ENCODE measurements at regions not wholly inside any gene's neighbourhood (a gene's known extent, or its start where the extent isn't known, plus 50 kb on each side); places are given as distances from the start of the nearest gene placed in this dataset.
"Not testable (repeated sequence)": the region's sequence is repeated elsewhere in the genome, so short reads cannot be mapped to it uniquely, and the experiment has no call there.

- DNase-seq (no peak), ATAC-seq (ENCODE audit: low read depth) (no peak)
- no peaks in the 10 kb centered on the region for H3K4me1 Mint-ChIP-seq
- POLR2A ChIA-PET = no interaction called here
- no peak overlapping the region for H3K4me3 Mint-ChIP-seq
- no peaks in the 10 kb centered on the region for H3K9me3 Mint-ChIP-seq
- no peak overlapping the region for H3K27ac Mint-ChIP-seq
- no peaks in the 10 kb centered on the region for H3K27me3 Mint-ChIP-seq
- no peaks in the 10 kb centered on the region for H3K36me3 Mint-ChIP-seq
Measured at GRCh38 chr2:6163932-6164331, 471.7 kb downstream of the SOX11 start.

- no peaks in the 10 kb centered on the region for H3K36me3 Mint-ChIP-seq
- no peaks in the 10 kb centered on the region for H3K4me1 Mint-ChIP-seq
- no peaks in the 10 kb centered on the region for H3K9me3 Mint-ChIP-seq
- POLR2A ChIA-PET = no interaction called here
- DNase-seq (no peak), ATAC-seq (ENCODE audit: low read depth) (no peak)
- H3K27me3 Mint-ChIP-seq = no peaks in the 10 kb centered on the region
- no peak overlapping the region for H3K4me3 Mint-ChIP-seq
- H3K27ac Mint-ChIP-seq = no peak overlapping the region
Measured at GRCh38 chr2:6164986-6165747, 473.0 kb downstream of the SOX11 start.

- Mint-ChIP-seq H3K27me3 (no peaks in the 10 kb centered on the region), H3K27ac (no peak overlapping the region), H3K4me1 (no peaks in the 10 kb centered on the region), H3K36me3 (no peaks in the 10 kb centered on the region), H3K4me3 (no peak overlapping the region), H3K9me3 (no peaks in the 10 kb centered on the region)
- DNase-seq = no peak
- ATAC-seq (ENCODE audit: low read depth) = no peak
- POLR2A ChIA-PET = no interaction called here
Measured at GRCh38 chr2:6167592-6168138, 475.5 kb downstream of the SOX11 start.

- POLR2A ChIA-PET = no interaction called here
- no peak for DNase-seq
- Mint-ChIP-seq H3K4me3 (no peak overlapping the region), H3K4me1 (no peaks in the 10 kb centered on the region), H3K27me3 (no peaks in the 10 kb centered on the region), H3K27ac (no peak overlapping the region), H3K36me3 (no peaks in the 10 kb centered on the region), H3K9me3 (no peaks in the 10 kb centered on the region)
- no peak for ATAC-seq (ENCODE audit: low read depth)
Measured at GRCh38 chr2:6168485-6168884, 476.3 kb downstream of the SOX11 start.

- no peak for DNase-seq
- Mint-ChIP-seq H3K4me1 (no peaks in the 10 kb centered on the region), H3K4me3 (no peak overlapping the region), H3K27me3 (no peaks in the 10 kb centered on the region), H3K27ac (no peak overlapping the region), H3K36me3 (no peaks in the 10 kb centered on the region), H3K9me3 (no peaks in the 10 kb centered on the region)
- no peak for ATAC-seq (ENCODE audit: low read depth)
- POLR2A ChIA-PET = no interaction called here
Measured at GRCh38 chr2:6171294-6171693, 479.1 kb downstream of the SOX11 start.

GRCh38 chr2:6177811-6178210, 485.6 kb downstream of the SOX11 start:
- Mint-ChIP-seq H3K9me3 (peaks cover 2% of the 10 kb centered on the region), H3K27me3 (no peaks in the 10 kb centered on the region), H3K27ac (no peak overlapping the region), H3K4me3 (no peak overlapping the region), H3K36me3 (no peaks in the 10 kb centered on the region), H3K4me1 (no peaks in the 10 kb centered on the region)
- no peak for ATAC-seq (ENCODE audit: low read depth)
- DNase-seq = no peak
- POLR2A ChIA-PET = no interaction called here

- no peak for ATAC-seq (ENCODE audit: low read depth)
- no peak overlapping the region for H3K4me3 Mint-ChIP-seq
- no peaks in the 10 kb centered on the region for H3K4me1 Mint-ChIP-seq
- H3K27me3 Mint-ChIP-seq = no peaks in the 10 kb centered on the region
- no peak for DNase-seq
- no peak overlapping the region for H3K27ac Mint-ChIP-seq
- POLR2A ChIA-PET = no interaction called here
- no peaks in the 10 kb centered on the region for H3K36me3 Mint-ChIP-seq
- H3K9me3 Mint-ChIP-seq = peaks cover 2% of the 10 kb centered on the region
Measured at GRCh38 chr2:6181525-6181924, 489.3 kb downstream of the SOX11 start.

- Mint-ChIP-seq H3K27me3 (no peaks in the 10 kb centered on the region), H3K27ac (no peak overlapping the region), H3K36me3 (no peaks in the 10 kb centered on the region), H3K4me1 (no peaks in the 10 kb centered on the region), H3K4me3 (no peak overlapping the region), H3K9me3 (peaks cover 2% of the 10 kb centered on the region)
- POLR2A ChIA-PET = no interaction called here
- no peak for DNase-seq
- ATAC-seq (ENCODE audit: low read depth) = no peak
Measured at GRCh38 chr2:6181926-6182325, 489.7 kb downstream of the SOX11 start.

GRCh38 chr2:6183226-6183625, 491.0 kb downstream of the SOX11 start:
- H3K9me3 Mint-ChIP-seq = peaks cover 3% of the 10 kb centered on the region
- POLR2A ChIA-PET = no interaction called here
- ATAC-seq (ENCODE audit: low read depth) (no peak), DNase-seq (no peak)
- no peaks in the 10 kb centered on the region for H3K36me3 Mint-ChIP-seq
- H3K4me3 Mint-ChIP-seq = no peak overlapping the region
- H3K4me1 Mint-ChIP-seq = no peaks in the 10 kb centered on the region
- H3K27ac Mint-ChIP-seq = no peak overlapping the region
- H3K27me3 Mint-ChIP-seq = no peaks in the 10 kb centered on the region

- Mint-ChIP-seq H3K27me3 (no peaks in the 10 kb centered on the region), H3K27ac (no peak overlapping the region), H3K36me3 (no peaks in the 10 kb centered on the region), H3K4me1 (no peaks in the 10 kb centered on the region), H3K9me3 (peaks cover 3% of the 10 kb centered on the region), H3K4me3 (no peak overlapping the region)
- no peak for ATAC-seq (ENCODE audit: low read depth)
- POLR2A ChIA-PET = no interaction called here
- no peak for DNase-seq
Measured at GRCh38 chr2:6184532-6185292, 492.5 kb downstream of the SOX11 start.

- DNase-seq (no peak), ATAC-seq (ENCODE audit: low read depth) (no peak)
- Mint-ChIP-seq H3K36me3 (no peaks in the 10 kb centered on the region), H3K27ac (no peak overlapping the region), H3K4me1 (no peaks in the 10 kb centered on the region), H3K27me3 (no peaks in the 10 kb centered on the region), H3K4me3 (no peak overlapping the region), H3K9me3 (peaks cover 3% of the 10 kb centered on the region)
- POLR2A ChIA-PET = no interaction called here
Measured at GRCh38 chr2:6186332-6187151, 494.4 kb downstream of the SOX11 start.

- no peak for ATAC-seq (ENCODE audit: low read depth)
- H3K27ac Mint-ChIP-seq = no peak overlapping the region
- no peak overlapping the region for H3K4me3 Mint-ChIP-seq
- no peaks in the 10 kb centered on the region for H3K9me3 Mint-ChIP-seq
- no peaks in the 10 kb centered on the region for H3K27me3 Mint-ChIP-seq
- no peaks in the 10 kb centered on the region for H3K4me1 Mint-ChIP-seq
- no peaks in the 10 kb centered on the region for H3K36me3 Mint-ChIP-seq
- no peak for DNase-seq
- POLR2A ChIA-PET = no interaction called here
Measured at GRCh38 chr2:6196449-6196848, 504.3 kb downstream of the SOX11 start.

- H3K9me3 Mint-ChIP-seq; ATAC-seq (ENCODE audit: low read depth); POLR2A ChIA-PET; H3K36me3 Mint-ChIP-seq; H3K27me3 Mint-ChIP-seq; H3K4me1 Mint-ChIP-seq; H3K4me3 Mint-ChIP-seq; DNase-seq; H3K27ac Mint-ChIP-seq: not testable (repeated sequence)
Measured at GRCh38 chr2:6198370-6198919, 506.3 kb downstream of the SOX11 start.
